Endodermal cell (in vitro differentiated cells): ENCODE measurements at regions not wholly inside any gene's neighbourhood (a gene's known extent, or its start where the extent isn't known, plus 50 kb on each side); places are given as distances from the start of the nearest gene placed in this dataset.
A peak's percentile ranks its signal among the peaks of the same experiment; 100 is the strongest.

ENCODE experiments used
- DNase-seq: peaks from one replicate; pipeline ENCODE4 v3.0.0-alpha.2; 2017
- H3K27ac ChIP-seq: 2 replicates; pipeline ENCODE4 v1.5.1; 2013; ENCODE audit warnings: mild to moderate bottlenecking, low read depth, low read length, moderate library complexity
- H3K27me3 ChIP-seq: 2 replicates; pipeline ENCODE4 v1.6.1; 2013; ENCODE audit warnings: mild to moderate bottlenecking, low read length, moderate library complexity; ENCODE audit not compliant: insufficient read depth, control insufficient read depth, poor library complexity, severe bottlenecking
- H3K36me3 ChIP-seq: 2 replicates; pipeline ENCODE4 v1.7.0; 2013; ENCODE audit warnings: mild to moderate bottlenecking, low read length, moderate library complexity; ENCODE audit not compliant: control insufficient read depth, insufficient read depth
- H3K4me1 ChIP-seq: one replicate; pipeline ENCODE4 v1.7.0; 2013; ENCODE audit warnings: low read length; ENCODE audit not compliant: control insufficient read depth, insufficient read depth
- H3K4me3 ChIP-seq: 2 replicates; pipeline ENCODE4 v1.5.1; 2013; ENCODE audit warnings: mild to moderate bottlenecking, low read length, moderate library complexity
- H3K9ac ChIP-seq: 2 replicates; pipeline ENCODE4 v1.6.1; 2013; ENCODE audit warnings: mild to moderate bottlenecking, low read length, moderate library complexity; ENCODE audit not compliant: poor library complexity, severe bottlenecking; ENCODE audit errors: extremely low read depth
- H3K9me3 ChIP-seq: 2 replicates; pipeline ENCODE4 v1.6.1; 2013; ENCODE audit warnings: mild to moderate bottlenecking, low read length, moderate library complexity; ENCODE audit not compliant: control insufficient read depth
- H3K27ac Mint-ChIP-seq: 2 replicates; pipeline ENCODE4 v1.8.0; 2020; ENCODE audit warnings: mixed read lengths
- H3K27me3 Mint-ChIP-seq: 2 replicates; pipeline ENCODE4 v1.8.0; 2021; ENCODE audit warnings: mild to moderate bottlenecking, mixed read lengths; ENCODE audit not compliant: insufficient read depth
- H3K36me3 Mint-ChIP-seq: 2 replicates; pipeline ENCODE4 v1.8.0; 2020; ENCODE audit warnings: low read depth, mixed read lengths
- H3K4me1 Mint-ChIP-seq: 2 replicates; pipeline ENCODE4 v1.8.0; 2020; ENCODE audit warnings: mixed read lengths
- H3K4me3 Mint-ChIP-seq: 2 replicates; pipeline ENCODE4 v1.8.0; 2020; ENCODE audit warnings: mild to moderate bottlenecking, moderate library complexity, mixed read lengths
- H3K9me3 Mint-ChIP-seq: 2 replicates; pipeline ENCODE4 v1.8.0; 2020; ENCODE audit warnings: mild to moderate bottlenecking, mixed read lengths
- WGBS, 2 experiments: methylation state at CpG; one replicate each; pipeline versions ENCODE4 v1.1.5 to v1.1.7; 2013; ENCODE audit warnings: missing lambda C conversion rate in 2 of 2, mixed read lengths in 1 of 2; ENCODE audit not compliant: insufficient coverage in 1 of 2, insufficient read length in 1 of 2; 5-methylcytosine and 5-hydroxymethylcytosine counted together
- TF ChIP-seq, protein P1 (sequence below): fragments of 200-600 bp; sonication (generic); conservative IDR thresholded peaks from 2 replicates; pipeline ENCODE4 v1.5.0; 2021; ENCODE audit warnings: antibody characterized with exemption, mild to moderate bottlenecking

DNA sequence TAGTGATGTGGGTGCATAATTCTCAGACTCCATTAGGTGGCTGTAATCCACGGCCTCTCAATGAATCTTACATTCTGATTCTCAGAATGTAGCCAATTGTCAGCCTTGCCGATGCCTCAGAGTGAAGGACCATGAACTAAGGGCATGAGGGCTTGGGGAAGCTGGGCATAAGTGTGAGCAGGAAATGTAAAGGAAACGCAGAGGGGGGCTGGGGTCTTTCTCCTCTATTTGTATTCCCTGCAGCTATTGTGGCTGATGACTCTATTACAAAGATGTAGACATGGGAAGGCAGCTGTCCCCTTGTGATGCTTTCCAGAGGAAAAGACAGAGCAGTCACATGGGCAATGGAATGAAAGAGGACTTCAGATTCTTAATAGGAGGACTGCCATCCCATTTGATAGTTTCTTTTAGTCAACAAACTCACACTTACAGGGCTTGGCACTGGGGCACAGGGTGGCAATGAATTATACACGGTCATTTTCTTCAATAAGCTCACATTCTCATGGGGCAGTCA is 353.2 kb upstream of the PKDCC start:
- TF ChIP-seq, protein P1, sequence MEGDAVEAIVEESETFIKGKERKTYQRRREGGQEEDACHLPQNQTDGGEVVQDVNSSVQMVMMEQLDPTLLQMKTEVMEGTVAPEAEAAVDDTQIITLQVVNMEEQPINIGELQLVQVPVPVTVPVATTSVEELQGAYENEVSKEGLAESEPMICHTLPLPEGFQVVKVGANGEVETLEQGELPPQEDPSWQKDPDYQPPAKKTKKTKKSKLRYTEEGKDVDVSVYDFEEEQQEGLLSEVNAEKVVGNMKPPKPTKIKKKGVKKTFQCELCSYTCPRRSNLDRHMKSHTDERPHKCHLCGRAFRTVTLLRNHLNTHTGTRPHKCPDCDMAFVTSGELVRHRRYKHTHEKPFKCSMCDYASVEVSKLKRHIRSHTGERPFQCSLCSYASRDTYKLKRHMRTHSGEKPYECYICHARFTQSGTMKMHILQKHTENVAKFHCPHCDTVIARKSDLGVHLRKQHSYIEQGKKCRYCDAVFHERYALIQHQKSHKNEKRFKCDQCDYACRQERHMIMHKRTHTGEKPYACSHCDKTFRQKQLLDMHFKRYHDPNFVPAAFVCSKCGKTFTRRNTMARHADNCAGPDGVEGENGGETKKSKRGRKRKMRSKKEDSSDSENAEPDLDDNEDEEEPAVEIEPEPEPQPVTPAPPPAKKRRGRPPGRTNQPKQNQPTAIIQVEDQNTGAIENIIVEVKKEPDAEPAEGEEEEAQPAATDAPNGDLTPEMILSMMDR, result no peak
- H3K27me3 Mint-ChIP-seq, result no peaks in the 10 kb centered on the region
- no peak overlapping the region for H3K27ac Mint-ChIP-seq
- Histone ChIP-seq H3K27ac (no peak overlapping the region), H3K4me1 (peaks cover 6% of the 10 kb centered on the region), H3K27me3 (no peaks in the 10 kb centered on the region), H3K36me3 (no peaks in the 10 kb centered on the region), H3K9me3 (no peaks in the 10 kb centered on the region), H3K4me3 (no peak overlapping the region), H3K9ac (no peak overlapping the region)
- peaks cover 1% of the 10 kb centered on the region for H3K4me1 Mint-ChIP-seq
- H3K4me3 Mint-ChIP-seq, result no peak overlapping the region
- no peaks in the 10 kb centered on the region for H3K36me3 Mint-ChIP-seq
- no peak for DNase-seq
- whole genome bisulfite sequencing, 2 experiments, result 91 to 94% methylated on average over 3 to 4 of the region's 4 CpGs
- H3K9me3 Mint-ChIP-seq, result no peaks in the 10 kb centered on the region

DNA sequence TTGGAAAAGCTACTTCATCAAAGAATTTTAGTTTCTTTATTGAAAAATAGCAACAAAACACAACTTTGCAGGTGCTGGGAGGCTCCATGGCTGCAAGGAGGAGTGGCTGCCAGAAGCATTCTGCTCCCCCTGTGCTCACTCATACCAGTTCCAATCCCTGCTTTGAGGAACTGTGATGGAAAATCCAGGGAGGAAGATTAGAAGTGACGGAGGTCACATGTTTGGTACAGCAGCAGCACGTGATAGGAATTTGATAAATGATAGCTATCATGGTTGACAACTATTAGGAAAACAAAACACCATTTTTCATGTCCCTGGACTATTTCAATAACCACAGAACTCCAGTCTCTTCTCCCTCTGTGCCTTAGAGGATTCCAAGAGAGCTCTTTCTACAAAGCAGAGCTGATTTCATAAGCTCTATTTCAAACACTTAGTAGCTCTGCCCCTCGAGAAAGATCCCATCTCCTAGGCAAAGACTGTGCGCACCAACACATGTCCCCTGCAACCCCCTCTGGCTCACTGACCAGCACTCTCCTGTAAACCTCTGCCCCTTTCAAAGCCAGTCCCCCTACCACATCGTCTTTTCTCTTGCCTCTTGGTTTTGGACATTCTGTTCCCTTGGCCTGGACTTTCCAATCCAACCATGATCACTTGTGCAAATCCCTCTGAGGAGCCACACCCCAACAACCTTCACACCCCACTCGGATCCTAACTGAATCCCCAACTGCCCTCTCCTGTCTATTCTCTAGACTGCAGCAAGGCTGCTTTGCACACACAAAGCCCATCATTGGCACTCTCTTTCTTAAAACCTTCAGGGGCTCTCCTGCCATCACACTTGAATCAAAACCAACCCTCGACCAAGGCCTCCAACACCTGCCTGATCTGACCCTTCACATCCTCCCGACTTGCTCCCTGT is 352.4 kb upstream of the PKDCC start:
- DNase-seq, result no peak
- peaks cover 1% of the 10 kb centered on the region for H3K4me1 Mint-ChIP-seq
- no peak overlapping the region for H3K4me3 Mint-ChIP-seq
- no peak overlapping the region for H3K27ac Mint-ChIP-seq
- H3K9me3 Mint-ChIP-seq, result no peaks in the 10 kb centered on the region
- H3K36me3 ChIP-seq, result no peaks in the 10 kb centered on the region
- TF ChIP-seq, protein P1, result peak; percentile 34
- H3K9ac ChIP-seq, result no peak overlapping the region
- no peaks in the 10 kb centered on the region for H3K27me3 ChIP-seq
- H3K36me3 Mint-ChIP-seq, result no peaks in the 10 kb centered on the region
- H3K4me3 ChIP-seq, result no peak overlapping the region
- WGBS, 2 experiments, result 86 to 94% methylated on average over 4 to 8 of the region's 8 CpGs
- no peaks in the 10 kb centered on the region for H3K27me3 Mint-ChIP-seq
- H3K9me3 ChIP-seq, result no peaks in the 10 kb centered on the region
- no peak overlapping the region for H3K27ac ChIP-seq
- H3K4me1 ChIP-seq, result peaks cover 6% of the 10 kb centered on the region

DNA sequence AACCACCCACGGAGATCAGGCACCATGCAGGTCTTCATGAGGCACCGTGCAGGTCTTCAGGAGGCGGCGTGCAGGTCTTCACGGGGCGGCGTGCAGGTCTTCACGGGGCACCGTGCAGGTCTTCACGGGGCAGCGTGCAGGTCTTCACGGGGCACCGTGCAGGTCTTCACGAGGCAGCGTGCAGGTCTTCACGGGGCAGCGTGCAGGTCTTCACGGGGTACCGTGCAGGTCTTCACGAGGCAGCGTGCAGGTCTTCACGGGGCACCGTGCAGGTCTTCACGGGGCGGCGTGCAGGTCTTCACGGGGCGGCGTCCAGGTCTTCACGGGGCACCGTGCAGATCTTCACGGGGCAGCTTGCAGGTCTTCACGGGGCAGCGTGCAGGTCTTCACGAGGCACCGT is 350.4 kb upstream of the PKDCC start:
- no peak overlapping the region for H3K4me3 ChIP-seq
- no peak for DNase-seq
- H3K27me3 ChIP-seq, result no peaks in the 10 kb centered on the region
- no peak overlapping the region for H3K27ac ChIP-seq
- H3K36me3 Mint-ChIP-seq, result no peaks in the 10 kb centered on the region
- TF ChIP-seq, protein P1, result no peak
- H3K4me3 Mint-ChIP-seq, result no peak overlapping the region
- H3K9me3 ChIP-seq, result no peaks in the 10 kb centered on the region
- peaks cover 1% of the 10 kb centered on the region for H3K4me1 Mint-ChIP-seq
- H3K27ac Mint-ChIP-seq, result no peak overlapping the region
- peaks cover 6% of the 10 kb centered on the region for H3K4me1 ChIP-seq
- 95 to 96% methylated on average over 27 to 36 of the region's 36 CpGs for WGBS, 2 experiments
- H3K9me3 Mint-ChIP-seq, result no peaks in the 10 kb centered on the region
- H3K27me3 Mint-ChIP-seq, result no peaks in the 10 kb centered on the region
- H3K9ac ChIP-seq, result no peak overlapping the region
- H3K36me3 ChIP-seq, result no peaks in the 10 kb centered on the region
